ENCODE measurements at regions not wholly inside any gene's neighbourhood (a gene's known extent, or its start where the extent isn't known, plus 50 kb on each side); places are given as distances from the start of the nearest gene placed in this dataset. TPM values are rescaled to one million over a fixed set of nuclear protein-coding genes. Genes with fewer than 3 reads are reported as not detected.

Small RNA genes in the stretch of these regions (small RNA-seq; reads per million reads assigned to genes)
- not detected for gene RN7SL776P
